Stromal cell of bone marrow (primary cell): ENCODE measurements at regions not wholly inside any gene's neighbourhood (a gene's known extent, or its start where the extent isn't known, plus 50 kb on each side); places are given as distances from the start of the nearest gene placed in this dataset.
"Not testable (repeated sequence)": the region's sequence is repeated elsewhere in the genome, so short reads cannot be mapped to it uniquely, and the experiment has no call there.

ENCODE experiments used
- DNase-seq: peaks from one replicate; pipeline ENCODE4 v3.0.0-alpha.2; 2012; ENCODE audit warnings: low read depth

- no peak for DNase-seq
Measured at GRCh38 chr14:82987502-82988124, 1454.0 kb upstream of the SEL1L start.

GRCh38 chr14:82994547-82994946, 1460.9 kb upstream of the SEL1L start:
- not testable (repeated sequence) for DNase-seq

GRCh38 chr14:82999802-83000201, 1466.1 kb upstream of the SEL1L start:
- peak; percentile 11 for DNase-seq

GRCh38 chr14:83004456-83005006, 1470.9 kb upstream of the SEL1L start:
- DNase-seq, result no peak

GRCh38 chr14:83006121-83006670, 1472.5 kb upstream of the SEL1L start:
- no peak for DNase-seq

GRCh38 chr14:83007052-83007451, 1473.4 kb upstream of the SEL1L start:
- not testable (repeated sequence) for DNase-seq

- no peak for DNase-seq
Measured at GRCh38 chr14:83007641-83008225, 1474.1 kb upstream of the SEL1L start.

- no peak for DNase-seq
Measured at GRCh38 chr14:83017296-83017695, 1483.6 kb upstream of the SEL1L start.

- DNase-seq, result no peak
Measured at GRCh38 chr14:83019744-83020414, 1486.2 kb upstream of the SEL1L start.

- no peak for DNase-seq
Measured at GRCh38 chr14:83021323-83021722, 1487.7 kb upstream of the SEL1L start.

- DNase-seq, result no peak
Measured at GRCh38 chr14:83023369-83023768, 1489.7 kb upstream of the SEL1L start.

GRCh38 chr14:83041224-83041623, 1507.6 kb upstream of the SEL1L start:
- DNase-seq, result no peak

- no peak for DNase-seq
Measured at GRCh38 chr14:83042858-83043257, 1509.2 kb upstream of the SEL1L start.

GRCh38 chr14:83044001-83044400, 1510.3 kb upstream of the SEL1L start:
- DNase-seq, result no peak

GRCh38 chr14:83047059-83047830, 1513.6 kb upstream of the SEL1L start:
- no peak for DNase-seq

- no peak for DNase-seq
Measured at GRCh38 chr14:83053022-83053710, 1519.5 kb upstream of the SEL1L start.

GRCh38 chr14:83058068-83058467, 1524.4 kb upstream of the SEL1L start:
- DNase-seq, result no peak

- DNase-seq, result peak; percentile 2
Measured at GRCh38 chr14:83071888-83072501, 1538.3 kb upstream of the SEL1L start.

GRCh38 chr14:83085136-83085535, 1551.5 kb upstream of the SEL1L start:
- DNase-seq, result no peak

- DNase-seq, result no peak
Measured at GRCh38 chr14:83085725-83086124, 1552.1 kb upstream of the SEL1L start.
